ENCODE measurements at regions not wholly inside any gene's neighbourhood (a gene's known extent, or its start where the extent isn't known, plus 50 kb on each side); places are given as distances from the start of the nearest gene placed in this dataset.

DNA sequence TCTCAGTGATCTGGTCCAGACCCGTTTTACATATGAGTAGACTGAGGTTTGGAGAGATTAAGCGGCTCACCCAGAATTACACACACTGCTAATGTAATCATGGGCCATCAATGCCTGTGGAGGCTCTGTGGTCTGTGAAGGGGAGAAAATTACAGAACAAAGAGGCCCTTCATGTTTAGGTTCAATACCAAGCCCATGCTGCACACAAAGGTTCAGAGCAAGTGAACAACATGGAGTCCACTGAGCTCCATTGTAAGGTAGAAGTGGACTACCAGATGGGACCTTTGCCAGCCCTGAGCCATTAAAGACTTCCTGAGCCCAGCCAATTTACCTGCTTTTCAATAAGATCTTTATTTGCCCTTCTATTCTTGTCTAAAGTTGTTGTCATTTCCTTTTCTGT lies 109.8 kb downstream of the LUZP4 start:
- no peaks in the 10 kb centered on the region for H3K27me3 ChIP-seq
- H3K27ac ChIP-seq, result no peak overlapping the region
- WGBS, 2 donors, result 75 to 100% methylated on average over 2 of the region's 2 CpGs

DNA sequence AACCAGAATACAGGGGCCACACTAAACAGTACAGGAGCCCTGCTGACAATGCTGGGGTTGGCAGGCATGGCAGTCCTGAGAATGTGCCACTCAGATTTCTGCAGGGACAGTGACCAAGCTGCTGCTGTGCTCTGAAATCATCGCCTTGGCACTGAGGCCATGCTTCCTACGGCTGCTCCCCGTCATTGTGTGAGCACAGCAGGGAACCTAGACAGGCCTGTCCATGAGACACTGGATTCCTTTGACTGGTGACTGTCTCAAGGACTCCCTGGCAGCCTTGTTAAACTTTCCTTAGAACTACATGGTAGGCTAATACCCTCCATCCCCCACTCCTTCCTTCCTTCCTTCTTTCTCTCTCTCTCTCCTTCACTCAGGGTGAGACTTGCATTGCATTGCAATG lies 111.4 kb downstream of the LUZP4 start:
- Histone ChIP-seq H3K36me3 (no peaks in the 10 kb centered on the region), H3K4me1 (no peaks in the 10 kb centered on the region), H3K4me3 (no peak overlapping the region), H3K27me3 (no peaks in the 10 kb centered on the region), H3K9me3 (no peaks in the 10 kb centered on the region), H3K27ac (no peak overlapping the region)
- intact Hi-C loops (cut with DNase I), result no loop called here
- DNase-seq, result no peak
- WGBS, 2 donors, result 81% methylated on average over 3 of the region's 3 CpGs; no CpG with 5 or more reads in 1 of the 2 donors
- TF ChIP-seq, protein P1, sequence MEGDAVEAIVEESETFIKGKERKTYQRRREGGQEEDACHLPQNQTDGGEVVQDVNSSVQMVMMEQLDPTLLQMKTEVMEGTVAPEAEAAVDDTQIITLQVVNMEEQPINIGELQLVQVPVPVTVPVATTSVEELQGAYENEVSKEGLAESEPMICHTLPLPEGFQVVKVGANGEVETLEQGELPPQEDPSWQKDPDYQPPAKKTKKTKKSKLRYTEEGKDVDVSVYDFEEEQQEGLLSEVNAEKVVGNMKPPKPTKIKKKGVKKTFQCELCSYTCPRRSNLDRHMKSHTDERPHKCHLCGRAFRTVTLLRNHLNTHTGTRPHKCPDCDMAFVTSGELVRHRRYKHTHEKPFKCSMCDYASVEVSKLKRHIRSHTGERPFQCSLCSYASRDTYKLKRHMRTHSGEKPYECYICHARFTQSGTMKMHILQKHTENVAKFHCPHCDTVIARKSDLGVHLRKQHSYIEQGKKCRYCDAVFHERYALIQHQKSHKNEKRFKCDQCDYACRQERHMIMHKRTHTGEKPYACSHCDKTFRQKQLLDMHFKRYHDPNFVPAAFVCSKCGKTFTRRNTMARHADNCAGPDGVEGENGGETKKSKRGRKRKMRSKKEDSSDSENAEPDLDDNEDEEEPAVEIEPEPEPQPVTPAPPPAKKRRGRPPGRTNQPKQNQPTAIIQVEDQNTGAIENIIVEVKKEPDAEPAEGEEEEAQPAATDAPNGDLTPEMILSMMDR (IDR thresholded peaks at IDR 0.05), result no peak
- no peak for TF ChIP-seq POLR2A (IDR thresholded peaks at IDR 0.05)

More for the DNA sequence above, 109.8 kb downstream of the LUZP4 start:
- Histone ChIP-seq H3K4me1 (no peaks in the 10 kb centered on the region), H3K4me3 (no peak overlapping the region), H3K36me3 (no peaks in the 10 kb centered on the region), H3K9me3 (no peaks in the 10 kb centered on the region)
- TF ChIP-seq POLR2A (IDR thresholded peaks at IDR 0.05), result no peak
- TF ChIP-seq, protein P1 (IDR thresholded peaks at IDR 0.05), result no peak
- intact Hi-C loops (cut with DNase I), result no loop called here
- no peak for DNase-seq

DNA sequence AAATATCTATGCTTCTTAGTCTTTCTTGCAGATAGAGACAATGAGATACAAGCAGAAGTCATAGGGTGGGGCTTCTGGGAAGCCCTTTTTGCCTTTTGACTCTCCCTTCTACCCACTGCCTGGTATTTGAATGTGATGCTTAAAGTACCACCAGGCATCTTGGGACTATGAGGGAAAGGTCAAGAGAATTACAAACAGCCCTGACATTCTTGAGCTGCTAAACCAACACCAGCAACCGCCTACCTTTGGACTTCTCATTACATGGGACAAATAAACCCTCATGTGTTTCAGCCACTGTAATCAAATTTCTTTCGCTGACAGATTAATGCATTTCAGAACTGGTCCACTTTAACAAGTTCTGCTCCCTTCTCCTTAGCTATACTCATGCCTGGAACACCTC lies 112.8 kb downstream of the LUZP4 start:
- Histone ChIP-seq H3K9me3 (no peaks in the 10 kb centered on the region), H3K36me3 (no peaks in the 10 kb centered on the region), H3K27me3 (no peaks in the 10 kb centered on the region), H3K4me3 (no peak overlapping the region), H3K4me1 (no peaks in the 10 kb centered on the region), H3K27ac (no peak overlapping the region)
- intact Hi-C loops (cut with DNase I), result no loop called here
- TF ChIP-seq POLR2A (IDR thresholded peaks at IDR 0.05), result no peak
- TF ChIP-seq, protein P1 (IDR thresholded peaks at IDR 0.05), result no peak
- no peak for DNase-seq
- WGBS, 2 donors, result 80 to 92% methylated on average over 2 of the region's 2 CpGs

DNA sequence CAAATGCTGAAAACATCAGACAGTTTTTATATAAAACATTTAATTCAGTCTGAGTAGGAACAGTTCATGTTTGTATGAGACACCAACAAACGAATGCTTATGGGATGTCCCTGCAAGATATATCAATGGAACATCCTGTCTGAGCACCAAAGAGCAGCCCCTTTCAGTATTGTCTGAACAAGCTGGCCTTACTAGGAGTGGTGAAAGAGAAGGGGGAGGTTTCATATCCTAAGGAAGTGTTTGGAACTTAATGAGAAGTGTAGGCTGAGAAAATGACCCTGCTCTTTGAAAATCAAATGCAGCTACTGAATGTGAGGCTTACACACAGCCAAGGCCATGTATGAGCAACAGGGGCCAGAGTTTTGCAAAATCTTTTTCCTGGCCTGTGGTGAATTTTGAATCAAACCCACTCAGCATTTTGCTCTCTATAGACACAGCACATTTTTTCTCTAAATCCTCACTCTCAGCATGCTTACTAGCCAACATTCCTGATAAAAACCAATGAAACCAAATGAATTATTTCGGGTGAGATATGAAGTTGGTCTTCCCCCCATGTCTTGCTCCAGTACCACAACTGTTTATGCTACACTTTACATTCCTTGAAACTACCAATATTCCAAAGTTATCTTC lies 119.4 kb downstream of the LUZP4 start:
- Histone ChIP-seq H3K9me3 (no peaks in the 10 kb centered on the region), H3K4me3 (no peak overlapping the region), H3K36me3 (no peaks in the 10 kb centered on the region), H3K4me1 (no peaks in the 10 kb centered on the region), H3K27ac (no peak overlapping the region), H3K27me3 (no peaks in the 10 kb centered on the region)
- DNase-seq, result no peak
- 66 to 77% methylated on average over 2 of the region's 2 CpGs for WGBS, 2 donors
- intact Hi-C loops (cut with DNase I), result no loop called here
- TF ChIP-seq, protein P1 (IDR thresholded peaks at IDR 0.05), result no peak
- TF ChIP-seq POLR2A (IDR thresholded peaks at IDR 0.05), result no peak

DNA sequence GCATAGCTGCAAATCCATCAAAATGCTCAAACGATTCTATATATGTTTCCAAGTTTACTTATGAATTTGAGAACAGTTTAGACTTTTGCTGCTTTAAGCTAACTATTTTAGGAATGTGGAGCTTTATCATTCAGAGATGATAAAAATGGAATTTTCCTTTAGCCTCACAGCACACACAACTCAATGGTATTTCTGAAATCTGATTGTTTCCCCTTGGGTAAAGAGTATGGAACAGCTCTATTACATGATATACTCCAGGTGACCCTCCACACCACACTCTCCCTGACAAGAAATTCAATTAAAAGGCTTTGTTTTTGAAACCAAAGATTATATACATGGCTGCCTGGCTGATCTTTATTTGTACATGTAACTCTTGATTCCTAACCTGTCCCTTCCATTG lies 120.0 kb downstream of the LUZP4 start:
- H3K9me3 ChIP-seq, result no peaks in the 10 kb centered on the region
- H3K4me3 ChIP-seq, result no peak overlapping the region
- DNase-seq, result no peak
- no peak overlapping the region for H3K27ac ChIP-seq
- no peak for TF ChIP-seq POLR2A (IDR thresholded peaks at IDR 0.05)
- TF ChIP-seq, protein P1 (IDR thresholded peaks at IDR 0.05), result no peak
- H3K4me1 ChIP-seq, result no peaks in the 10 kb centered on the region
- 17 to 29% methylated on average over 1 of the region's 1 CpG for whole genome bisulfite sequencing, 2 donors
- H3K36me3 ChIP-seq, result no peaks in the 10 kb centered on the region
- no peaks in the 10 kb centered on the region for H3K27me3 ChIP-seq
- intact Hi-C loops (cut with DNase I), result no loop called here

Data from esophagus squamous epithelium (tissue), 5 donors.